ENCODE measurements at regions not wholly inside any gene's neighbourhood (a gene's known extent, or its start where the extent isn't known, plus 50 kb on each side); places are given as distances from the start of the nearest gene placed in this dataset.

DNA sequence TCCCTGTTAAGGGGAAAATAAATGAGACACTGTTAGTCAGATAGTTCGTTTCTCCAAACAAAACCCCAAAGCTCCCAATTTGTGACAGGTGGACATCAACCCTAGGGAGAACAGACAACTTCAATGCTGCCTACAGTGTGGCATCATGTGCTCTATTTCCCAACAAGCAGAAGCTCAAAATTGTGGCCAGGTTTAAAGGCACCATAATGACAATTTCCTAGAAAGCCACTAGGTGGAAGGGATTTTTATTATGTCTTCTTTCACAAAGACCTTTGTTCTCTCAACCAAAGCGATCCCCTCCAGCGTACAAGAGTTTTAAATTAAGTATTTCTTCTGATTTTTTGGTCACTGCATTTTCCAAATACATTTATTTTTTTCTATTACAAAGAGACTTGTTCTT lies 88.0 kb upstream of the MBIP start:
- no peak for DNase-seq

DNA sequence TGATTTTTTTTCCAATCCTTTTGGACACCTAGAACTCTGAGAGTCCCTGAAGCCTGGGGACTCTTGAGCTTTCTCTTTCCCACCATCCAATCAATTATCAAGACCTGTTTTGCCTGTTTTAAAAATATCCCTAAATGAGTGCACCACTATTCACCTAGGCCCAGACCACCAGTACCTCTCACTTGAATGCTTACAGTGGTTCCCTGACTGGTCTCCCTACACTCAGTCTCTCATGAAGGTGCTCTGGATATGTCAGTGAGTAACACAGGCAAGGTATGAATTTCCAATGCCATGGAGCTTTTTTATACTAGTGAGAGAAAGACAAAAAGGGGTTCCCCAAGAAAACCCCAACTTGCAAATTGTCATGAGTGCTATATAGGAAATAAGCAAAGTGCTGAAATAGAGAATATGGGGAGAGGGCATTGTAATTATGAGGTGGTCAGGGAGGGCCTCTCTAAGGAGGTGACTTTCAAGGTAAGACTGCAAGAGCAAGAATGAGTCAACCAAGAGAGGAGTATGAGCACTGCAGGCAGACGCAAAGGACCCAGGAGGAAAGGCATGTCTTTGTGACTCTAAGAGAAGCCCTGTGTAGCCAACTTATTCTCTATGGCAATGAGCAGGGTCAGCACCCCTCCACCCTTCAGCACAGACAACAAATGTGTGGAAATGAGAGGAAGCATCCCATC lies 85.3 kb upstream of the MBIP start:
- DNase-seq: no peak

DNA sequence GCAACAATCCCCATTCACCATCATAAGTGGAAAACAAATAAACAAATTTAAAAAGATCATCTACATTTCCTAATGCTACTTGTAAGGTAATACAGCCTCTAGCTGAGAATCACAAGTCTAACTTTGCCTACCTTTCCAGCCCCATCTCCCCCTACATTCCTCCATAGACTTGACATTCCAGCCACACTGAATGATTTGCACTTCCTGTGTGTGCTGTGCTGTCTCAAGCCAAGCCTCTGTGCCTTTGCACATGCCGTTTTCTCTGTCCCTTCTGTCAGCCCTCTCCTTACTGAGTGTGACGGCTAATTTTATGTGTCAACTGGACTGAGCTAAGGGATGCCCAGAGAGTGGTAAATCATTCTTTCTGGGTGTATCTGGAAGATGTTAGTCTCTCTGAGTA lies 82.4 kb upstream of the MBIP start:
- no peak for DNase-seq

DNA sequence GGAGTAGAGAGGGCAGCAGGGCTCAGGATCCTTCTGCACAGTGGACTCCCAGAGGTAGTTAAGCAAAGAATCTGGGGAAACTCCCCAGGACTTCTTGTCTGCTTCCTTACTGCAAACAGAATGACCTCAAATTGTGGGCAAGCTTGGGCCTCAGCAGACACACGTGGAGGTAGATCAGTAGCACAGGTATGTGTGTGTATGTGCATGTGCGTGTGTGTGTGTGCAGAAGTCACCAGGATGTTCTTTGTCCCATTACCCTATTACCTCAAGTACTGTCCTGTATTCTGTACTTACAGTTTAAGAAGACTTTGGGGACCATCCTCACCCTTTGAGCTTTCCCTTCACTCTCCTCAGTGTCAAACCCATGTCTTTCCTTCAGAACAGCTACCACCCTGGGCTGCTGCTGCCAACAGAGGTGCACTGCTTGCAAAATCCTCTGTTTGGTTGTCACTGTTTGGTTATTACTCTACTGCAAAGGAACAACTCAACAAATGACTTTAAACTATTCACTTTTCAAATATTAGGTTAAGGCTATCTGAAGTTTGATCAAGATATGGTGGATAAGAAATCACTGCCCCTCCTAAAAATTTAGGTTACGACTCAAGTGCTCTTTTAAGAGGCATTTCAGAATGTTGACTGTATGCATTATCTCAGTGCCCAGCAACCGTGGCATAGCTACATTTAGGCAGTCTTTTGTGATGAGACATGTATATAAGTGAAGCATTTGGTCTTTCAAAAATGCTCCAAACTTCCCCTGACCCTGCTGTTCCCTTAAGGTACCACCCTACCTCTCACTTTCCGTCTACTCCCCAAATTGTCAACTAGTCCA lies 78.2 kb upstream of the MBIP start:
- no peak for DNase-seq

DNA sequence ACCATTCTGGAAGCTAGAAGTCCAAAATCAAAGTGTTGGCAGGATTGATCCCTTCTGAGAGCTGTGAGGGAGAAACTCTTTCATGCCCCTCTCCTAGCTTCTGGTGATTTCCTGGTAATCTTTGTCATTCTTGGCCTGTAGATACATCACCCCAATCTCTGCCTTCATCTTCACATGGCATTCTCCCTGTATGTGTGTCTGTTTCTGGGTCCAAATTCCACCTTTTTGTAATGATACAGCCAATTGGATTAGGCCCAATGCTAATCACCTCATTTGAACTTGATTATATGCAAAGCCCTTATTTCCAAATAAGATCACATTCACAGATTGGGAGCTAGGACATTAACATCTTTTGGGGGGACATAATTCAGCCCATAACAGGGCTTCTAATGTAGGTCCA lies 76.9 kb upstream of the MBIP start:
- no peak for DNase-seq

DNA sequence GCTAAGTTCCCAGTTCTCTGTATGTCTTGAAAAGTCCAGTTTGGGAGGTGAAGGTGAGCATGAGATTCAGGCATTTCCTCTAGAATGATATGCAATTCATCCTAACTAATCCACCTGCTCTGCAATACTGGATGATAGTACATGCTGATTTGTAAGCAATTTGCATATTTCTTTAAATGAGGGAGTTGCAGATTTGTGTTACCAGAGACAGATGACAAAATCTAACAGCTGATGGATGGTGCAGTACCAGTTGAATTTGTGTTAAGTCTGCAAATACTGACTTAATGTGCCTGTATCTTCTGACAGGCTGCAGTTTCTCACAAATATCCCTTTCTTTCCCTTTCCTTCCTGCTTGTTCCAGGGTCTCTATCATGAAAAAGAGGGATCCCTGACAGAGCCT lies 76.4 kb upstream of the MBIP start:
- no peak for DNase-seq

DNA sequence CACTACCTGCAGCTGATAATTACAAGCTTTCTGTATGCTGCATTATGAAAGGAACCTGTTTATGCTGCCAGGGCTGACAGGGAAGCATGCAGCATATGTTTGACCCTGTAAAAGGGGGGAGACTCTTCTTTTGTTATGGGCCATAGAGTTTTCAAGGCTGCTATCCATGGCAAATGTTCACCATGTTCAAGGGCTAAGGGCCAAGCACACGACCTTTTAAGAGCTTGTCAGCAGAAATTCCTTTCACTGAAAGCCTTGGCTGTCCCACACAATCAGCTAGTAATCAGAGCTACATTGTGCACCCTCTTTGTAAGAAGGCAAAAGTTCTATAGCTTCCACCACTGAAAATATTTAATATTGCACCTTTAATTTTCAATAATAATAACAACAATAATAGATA lies 74.2 kb upstream of the MBIP start:
- DNase-seq: no peak

DNA sequence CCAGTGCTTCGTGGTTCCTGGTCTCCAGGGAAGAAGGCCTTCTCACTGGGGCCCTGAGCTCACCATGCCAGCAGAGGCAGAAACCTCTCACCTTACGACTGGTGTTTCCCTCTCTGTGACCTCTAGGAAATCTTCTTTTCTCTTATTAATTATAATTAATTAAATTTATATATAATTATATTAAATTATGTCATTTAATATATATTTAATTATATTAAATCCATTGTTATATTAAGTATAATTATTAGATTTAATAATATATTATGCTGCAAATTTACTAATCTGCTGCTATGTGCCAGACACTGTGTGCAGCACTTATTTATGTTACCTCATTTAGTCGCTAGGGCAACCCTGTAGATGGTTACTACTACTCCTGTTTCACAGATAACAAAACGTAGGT lies 70.3 kb upstream of the MBIP start:
- DNase-seq: no peak

DNA sequence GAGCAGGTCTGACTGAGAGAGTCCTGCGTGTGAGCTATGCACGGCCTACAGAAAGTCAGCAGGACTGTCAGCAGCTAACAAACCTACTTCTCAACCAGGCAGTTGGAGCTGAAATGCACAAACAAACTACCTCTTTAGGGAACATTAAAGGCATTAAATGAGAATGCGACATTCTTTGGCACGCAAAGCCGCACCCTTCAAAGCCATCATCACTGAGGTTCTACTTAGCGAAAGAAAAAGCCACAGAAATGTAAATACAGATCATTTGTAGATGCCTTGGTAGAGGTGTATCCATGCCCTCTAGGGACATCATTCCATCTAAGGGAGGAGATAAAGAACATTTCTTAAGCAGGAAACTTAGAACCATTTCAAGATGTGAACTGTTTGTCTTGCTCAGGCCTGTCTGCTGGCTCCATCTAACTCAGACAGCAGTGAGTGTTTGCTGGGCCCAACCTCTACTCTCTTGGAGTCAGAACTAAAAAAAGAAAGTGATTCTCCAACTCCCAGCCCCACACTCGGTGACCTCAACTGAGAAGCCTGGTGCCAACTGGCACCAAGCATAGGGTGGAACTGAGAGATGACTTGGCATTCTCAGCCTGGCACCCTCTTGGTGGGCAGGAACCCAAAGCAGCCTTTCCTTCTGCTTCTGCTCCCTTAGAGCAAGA lies 63.5 kb upstream of the MBIP start:
- no peak for DNase-seq

DNA sequence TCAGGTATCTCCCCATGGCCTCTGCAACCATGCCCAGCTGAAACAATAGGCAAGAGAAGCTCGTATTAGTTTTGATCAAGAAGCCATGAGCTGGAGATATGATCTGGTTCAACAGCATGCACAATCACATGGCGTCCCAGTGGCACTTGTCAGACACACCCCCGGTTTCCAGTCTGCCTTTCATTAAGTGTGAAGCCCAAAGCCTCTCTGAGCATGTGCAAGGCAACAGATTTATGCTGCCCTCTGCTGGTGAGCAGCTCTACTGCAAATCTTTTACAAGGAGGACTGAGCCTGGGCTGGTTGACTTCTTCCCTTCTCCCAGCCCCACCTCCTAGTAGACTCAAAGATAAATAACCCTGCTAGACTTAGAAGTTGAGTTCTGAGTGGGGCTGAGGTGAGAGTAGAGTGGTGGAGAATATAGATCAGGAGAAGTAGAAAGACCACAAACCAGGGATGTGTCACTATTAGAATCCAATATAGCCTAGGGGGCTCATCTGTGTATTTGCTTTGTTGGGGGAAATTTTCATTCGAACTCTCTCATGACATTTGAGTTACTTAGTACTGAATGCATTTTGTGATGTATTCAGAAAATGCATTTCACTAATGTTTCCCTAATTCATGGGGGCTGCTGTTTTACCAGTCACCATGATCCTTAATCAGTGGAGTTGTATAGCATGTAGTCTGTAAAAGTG lies 53.7 kb upstream of the MBIP start:
- peak; percentile 89 for DNase-seq

Measured in NCI-H345 (cell line).